ENCODE measurements at regions not wholly inside any gene's neighbourhood (a gene's known extent, or its start where the extent isn't known, plus 50 kb on each side); places are given as distances from the start of the nearest gene placed in this dataset.

DNA sequence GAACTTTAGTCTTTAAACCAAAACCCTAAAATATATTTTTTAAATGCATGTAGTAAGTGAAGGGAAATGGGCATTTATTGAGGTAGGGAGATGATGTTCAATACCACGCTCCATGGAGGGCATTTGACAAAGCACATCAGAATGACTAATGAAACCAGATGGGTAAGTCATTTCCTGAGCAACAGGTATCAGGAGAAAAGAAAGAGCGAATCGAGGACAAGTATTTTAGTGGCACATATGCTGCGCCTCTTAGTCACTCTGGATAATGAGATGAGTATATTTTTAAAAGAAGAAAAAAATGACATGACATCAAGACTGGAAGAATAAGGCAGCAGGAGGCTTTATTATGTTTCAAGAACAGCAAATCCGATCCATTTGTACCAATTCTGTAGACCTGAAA is 129.0 kb upstream of the ARHGEF3 start:
- Mint-ChIP-seq H3K9me3 (ENCODE audit: unreplicated experiment) (no peaks in the 10 kb centered on the region), H3K27me3 (ENCODE audit: insufficient read depth, unreplicated experiment) (no peaks in the 10 kb centered on the region), H3K4me1 (ENCODE audit: insufficient read depth, unreplicated experiment) (peaks cover 12% of the 10 kb centered on the region), H3K36me3 (ENCODE audit: insufficient read depth, unreplicated experiment) (no peaks in the 10 kb centered on the region), H3K27ac (ENCODE audit: low read depth, unreplicated experiment) (no peak overlapping the region), H3K4me3 (ENCODE audit: unreplicated experiment) (no peak overlapping the region)
- DNase-seq (ENCODE audit: unreplicated experiment), result peak; percentile 44
- BruUV-seq (replicated peaks), result no TSS peak
- TF ChIP-seq, protein P1, sequence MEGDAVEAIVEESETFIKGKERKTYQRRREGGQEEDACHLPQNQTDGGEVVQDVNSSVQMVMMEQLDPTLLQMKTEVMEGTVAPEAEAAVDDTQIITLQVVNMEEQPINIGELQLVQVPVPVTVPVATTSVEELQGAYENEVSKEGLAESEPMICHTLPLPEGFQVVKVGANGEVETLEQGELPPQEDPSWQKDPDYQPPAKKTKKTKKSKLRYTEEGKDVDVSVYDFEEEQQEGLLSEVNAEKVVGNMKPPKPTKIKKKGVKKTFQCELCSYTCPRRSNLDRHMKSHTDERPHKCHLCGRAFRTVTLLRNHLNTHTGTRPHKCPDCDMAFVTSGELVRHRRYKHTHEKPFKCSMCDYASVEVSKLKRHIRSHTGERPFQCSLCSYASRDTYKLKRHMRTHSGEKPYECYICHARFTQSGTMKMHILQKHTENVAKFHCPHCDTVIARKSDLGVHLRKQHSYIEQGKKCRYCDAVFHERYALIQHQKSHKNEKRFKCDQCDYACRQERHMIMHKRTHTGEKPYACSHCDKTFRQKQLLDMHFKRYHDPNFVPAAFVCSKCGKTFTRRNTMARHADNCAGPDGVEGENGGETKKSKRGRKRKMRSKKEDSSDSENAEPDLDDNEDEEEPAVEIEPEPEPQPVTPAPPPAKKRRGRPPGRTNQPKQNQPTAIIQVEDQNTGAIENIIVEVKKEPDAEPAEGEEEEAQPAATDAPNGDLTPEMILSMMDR (IDR thresholded peaks at IDR 0.05; ENCODE audit: unreplicated experiment), result no peak
- intact Hi-C loops (cut with micrococcal nuclease), result no loop called here
- ChIA-PET POLR2A (interaction anchor here (0.9 kb wide), 1 partner anchor 13 kb away, joined by 3 read pairs; no protein-coding TSS in a partner anchor), CTCF (no interaction called here)

DNA sequence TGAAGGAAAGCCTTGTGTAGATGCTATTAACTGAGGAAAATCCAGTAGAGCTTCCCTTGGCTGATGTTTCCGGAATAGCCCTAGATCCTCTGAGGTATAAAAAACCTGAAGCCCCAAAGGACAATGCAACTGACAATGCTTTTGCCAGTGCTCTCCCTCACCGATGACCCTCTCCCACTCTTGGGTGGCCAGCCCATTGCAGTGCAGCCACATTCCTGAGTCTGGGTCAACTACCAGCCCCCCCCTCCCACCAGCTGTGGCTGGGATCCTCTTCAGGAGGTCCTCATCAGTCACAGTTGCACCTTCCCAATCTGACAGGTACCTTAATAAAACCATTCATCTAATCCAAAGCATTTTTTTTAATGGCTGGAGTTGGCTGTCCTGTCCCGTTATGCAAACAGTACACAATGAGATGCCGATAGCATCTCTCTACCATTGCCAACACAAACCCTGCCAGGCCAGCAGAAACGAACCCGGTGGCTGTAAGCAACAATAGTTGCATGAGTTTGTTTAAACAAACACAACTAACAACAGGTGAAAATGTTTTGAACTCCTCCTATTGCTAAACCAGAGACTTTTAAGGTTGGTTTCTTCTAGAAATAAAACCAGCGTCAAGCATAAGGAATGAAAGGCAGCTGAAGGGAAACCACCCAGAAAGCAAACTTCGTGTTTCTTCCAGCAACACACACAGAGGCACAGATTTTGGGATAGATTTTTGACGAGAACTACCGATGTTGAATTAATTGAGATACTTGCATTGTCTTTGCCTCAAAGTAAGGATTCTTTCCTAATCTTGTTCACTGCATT is 128.3 kb upstream of the ARHGEF3 start:
- Mint-ChIP-seq H3K36me3 (ENCODE audit: insufficient read depth, unreplicated experiment) (no peaks in the 10 kb centered on the region), H3K27me3 (ENCODE audit: insufficient read depth, unreplicated experiment) (no peaks in the 10 kb centered on the region), H3K4me3 (ENCODE audit: unreplicated experiment) (no peak overlapping the region), H3K9me3 (ENCODE audit: unreplicated experiment) (no peaks in the 10 kb centered on the region), H3K4me1 (ENCODE audit: insufficient read depth, unreplicated experiment) (peaks cover 12% of the 10 kb centered on the region), H3K27ac (ENCODE audit: low read depth, unreplicated experiment) (no peak overlapping the region)
- ChIA-PET POLR2A (interaction anchor here (0.9 kb wide), 1 partner anchor 12 kb away, joined by 3 read pairs; no protein-coding TSS in a partner anchor), CTCF (no interaction called here)
- intact Hi-C loops (cut with micrococcal nuclease), result no loop called here
- no TSS peak for BruUV-seq (replicated peaks)
- no peak for DNase-seq (ENCODE audit: unreplicated experiment)
- TF ChIP-seq, protein P1 (IDR thresholded peaks at IDR 0.05; ENCODE audit: unreplicated experiment), result no peak

DNA sequence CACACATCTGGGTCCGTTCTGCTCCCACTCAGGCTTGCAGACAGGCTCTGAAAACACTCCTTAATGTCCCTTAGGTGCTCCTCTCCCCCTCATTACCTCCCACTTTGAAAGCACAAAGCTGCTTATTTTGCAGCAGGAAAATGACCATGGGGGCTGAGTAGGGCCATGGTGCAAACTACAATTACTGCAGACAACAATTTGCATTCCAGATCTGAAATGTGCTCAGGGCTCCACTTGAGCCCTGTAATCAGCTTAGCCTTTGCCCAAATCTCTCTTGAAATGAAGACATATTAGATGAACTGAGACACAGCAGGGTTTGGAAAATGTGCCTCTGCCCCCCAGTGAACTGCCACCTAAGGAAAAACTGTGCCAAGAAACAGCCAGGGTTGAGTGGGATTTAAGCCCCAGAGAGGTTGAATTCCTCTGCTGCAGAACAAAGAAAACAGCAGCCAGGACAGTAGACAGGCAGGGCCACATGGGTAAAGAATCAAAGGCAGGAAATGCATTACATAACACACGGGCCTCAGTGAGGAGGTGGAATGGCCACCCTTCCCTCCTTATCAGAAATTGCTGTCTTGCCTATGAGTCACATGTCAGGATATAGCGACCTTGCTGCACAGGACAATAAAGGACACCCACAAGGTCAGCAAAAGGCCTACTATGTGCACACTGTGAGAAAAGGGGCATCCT is 126.8 kb upstream of the ARHGEF3 start:
- Mint-ChIP-seq H3K4me3 (ENCODE audit: unreplicated experiment) (no peak overlapping the region), H3K9me3 (ENCODE audit: unreplicated experiment) (no peaks in the 10 kb centered on the region), H3K36me3 (ENCODE audit: insufficient read depth, unreplicated experiment) (no peaks in the 10 kb centered on the region), H3K27me3 (ENCODE audit: insufficient read depth, unreplicated experiment) (no peaks in the 10 kb centered on the region), H3K4me1 (ENCODE audit: insufficient read depth, unreplicated experiment) (peaks cover 17% of the 10 kb centered on the region), H3K27ac (ENCODE audit: low read depth, unreplicated experiment) (no peak overlapping the region)
- ChIA-PET POLR2A (interaction anchor here (1.3 kb wide), 1 partner anchor 127 kb away, joined by 3 read pairs; the partner anchor contains the start of gene ARHGEF3), CTCF (interaction anchor here (0.6 to 1.2 kb wide), 2 partner anchors 127 to 1359 kb away, joined by 3 to 4 read pairs; partner anchors contain the start of gene ARHGEF3)
- BruUV-seq (replicated peaks), result no TSS peak
- DNase-seq (ENCODE audit: unreplicated experiment), result peak; percentile 17
- TF ChIP-seq, protein P1 (IDR thresholded peaks at IDR 0.05; ENCODE audit: unreplicated experiment), result no peak
- intact Hi-C loops (cut with micrococcal nuclease), result no loop called here

DNA sequence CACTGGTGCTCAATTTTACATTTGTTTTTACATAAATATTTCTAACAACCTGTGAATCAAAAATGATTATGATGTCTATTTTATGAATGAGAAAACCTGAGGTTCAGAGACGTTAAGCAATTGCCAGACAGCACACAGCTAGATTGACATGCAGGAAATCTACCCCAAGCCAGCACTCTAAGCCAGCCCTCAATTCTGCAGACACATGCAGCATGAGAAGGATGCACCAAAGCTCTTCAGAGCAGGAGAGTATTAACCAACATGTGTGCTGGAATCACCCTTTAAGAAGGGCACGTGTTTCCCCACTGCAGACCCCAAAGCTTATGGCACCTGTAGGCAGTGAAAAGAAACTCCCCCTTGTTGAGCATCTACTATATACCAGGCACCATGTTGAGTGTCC is 126.1 kb upstream of the ARHGEF3 start:
- H3K9me3 Mint-ChIP-seq (ENCODE audit: unreplicated experiment), result no peaks in the 10 kb centered on the region
- DNase-seq (ENCODE audit: unreplicated experiment), result no peak
- no peak overlapping the region for H3K4me3 Mint-ChIP-seq (ENCODE audit: unreplicated experiment)
- no peaks in the 10 kb centered on the region for H3K27me3 Mint-ChIP-seq (ENCODE audit: insufficient read depth, unreplicated experiment)
- H3K36me3 Mint-ChIP-seq (ENCODE audit: insufficient read depth, unreplicated experiment), result no peaks in the 10 kb centered on the region
- no TSS peak for BruUV-seq (replicated peaks)
- intact Hi-C loops (cut with micrococcal nuclease), result no loop called here
- TF ChIP-seq, protein P1 (IDR thresholded peaks at IDR 0.05; ENCODE audit: unreplicated experiment), result no peak
- H3K27ac Mint-ChIP-seq (ENCODE audit: low read depth, unreplicated experiment), result no peak overlapping the region
- peaks cover 20% of the 10 kb centered on the region for H3K4me1 Mint-ChIP-seq (ENCODE audit: insufficient read depth, unreplicated experiment)
- ChIA-PET POLR2A (interaction anchor here (1.3 kb wide), 1 partner anchor 126 kb away, joined by 3 read pairs; the partner anchor contains the start of gene ARHGEF3), CTCF (interaction anchor here (0.6 to 1.2 kb wide), 4 partner anchors 9 to 1360 kb away, joined by 3 to 4 read pairs (median 3); partner anchors contain the start of gene ARHGEF3)
